MM.1S (cell line): ENCODE measurements at regions not wholly inside any gene's neighbourhood (a gene's known extent, or its start where the extent isn't known, plus 50 kb on each side); places are given as distances from the start of the nearest gene placed in this dataset.

Experiments
- DNase-seq: peaks from one replicate; pipeline ENCODE4 v3.0.0-alpha.2; 2015
- H2AFZ ChIP-seq: fragments of 300-600 bp; sonication (generic); 2 replicates; pipeline ENCODE4 v1.6.0; 2016; ENCODE audit warnings: antibody characterized with exemption, low read length
- H3F3A ChIP-seq: fragments of 300-600 bp; sonication (generic); 2 replicates; pipeline ENCODE4 v1.6.1; 2016; ENCODE audit warnings: mild to moderate bottlenecking, antibody characterized with exemption, low read length, moderate library complexity, mixed read lengths; ENCODE audit not compliant: insufficient read depth
- H3K27ac ChIP-seq: fragments of 300-600 bp; sonication (generic); 2 replicates; pipeline ENCODE4 v1.5.1; 2016; ENCODE audit warnings: mild to moderate bottlenecking, low read length
- H3K27me3 ChIP-seq: fragments of 300-600 bp; sonication (generic); replicated peaks from 2 replicates; pipeline ENCODE4 v1.6.0; 2016; ENCODE audit warnings: low read length; ENCODE audit not compliant: insufficient read depth
- H3K36me3 ChIP-seq: fragments of 300-600 bp; sonication (generic); replicated peaks from 2 replicates; pipeline ENCODE4 v1.6.1; 2016; ENCODE audit warnings: mild to moderate bottlenecking, low read length, mixed read lengths; ENCODE audit not compliant: insufficient read depth
- H3K4me1 ChIP-seq: fragments of 300-600 bp; sonication (generic); 2 replicates; pipeline ENCODE4 v1.6.1; 2016; ENCODE audit warnings: low read length, mixed read lengths
- H3K4me2 ChIP-seq: fragments of 300-600 bp; sonication (generic); 2 replicates; pipeline ENCODE4 v1.6.0; 2016; ENCODE audit warnings: low read depth, low read length
- H3K4me3 ChIP-seq: fragments of 300-600 bp; sonication (generic); 2 replicates; pipeline ENCODE4 v1.5.1; 2016; ENCODE audit warnings: low read length, mixed read lengths
- H3K79me2 ChIP-seq: fragments of 300-600 bp; sonication (generic); 2 replicates; pipeline ENCODE4 v1.6.1; 2016; ENCODE audit warnings: mixed run types, low read length, mixed read lengths
- H3K9ac ChIP-seq: fragments of 300-600 bp; sonication (generic); 2 replicates; pipeline ENCODE4 v1.6.1; 2016; ENCODE audit warnings: low read length, mixed read lengths
- H3K9me2 ChIP-seq: fragments of 300-600 bp; sonication (generic); replicated peaks from 2 replicates; pipeline ENCODE4 v1.6.1; 2016; ENCODE audit warnings: mild to moderate bottlenecking, low read length, mixed read lengths; ENCODE audit not compliant: insufficient read depth
- H3K9me3 ChIP-seq: fragments of 300-600 bp; sonication (generic); replicated peaks from 2 replicates; pipeline ENCODE4 v1.6.1; 2016; ENCODE audit warnings: mild to moderate bottlenecking, low read length, mixed read lengths; ENCODE audit not compliant: insufficient read depth
- H4K20me1 ChIP-seq: fragments of 300-600 bp; sonication (generic); 2 replicates; pipeline ENCODE4 v1.6.1; 2016; ENCODE audit warnings: mild to moderate bottlenecking, low read length, moderate library complexity, mixed read lengths; ENCODE audit not compliant: insufficient read depth
- EZH2 ChIP-seq: fragments of 300-600 bp; sonication (generic); optimal IDR thresholded peaks from 2 replicates; pipeline ENCODE3; 2017; ENCODE audit warnings: low read depth, mild to moderate bottlenecking, antibody characterized with exemption, low read length, mixed read lengths
- EZH2phosphoT487 ChIP-seq: fragments of 300-600 bp; sonication (generic); IDR thresholded peaks from 2 replicates; pipeline ENCODE4 v1.6.1; 2018; ENCODE audit warnings: antibody characterized with exemption, low read length
- TF ChIP-seq, protein P1 (sequence below): fragments of 300-600 bp; sonication (generic); IDR thresholded peaks from 2 replicates; pipeline ENCODE4 v1.5.1; 2016; ENCODE audit warnings: antibody characterized with exemption, low read length, mixed read lengths

DNA sequence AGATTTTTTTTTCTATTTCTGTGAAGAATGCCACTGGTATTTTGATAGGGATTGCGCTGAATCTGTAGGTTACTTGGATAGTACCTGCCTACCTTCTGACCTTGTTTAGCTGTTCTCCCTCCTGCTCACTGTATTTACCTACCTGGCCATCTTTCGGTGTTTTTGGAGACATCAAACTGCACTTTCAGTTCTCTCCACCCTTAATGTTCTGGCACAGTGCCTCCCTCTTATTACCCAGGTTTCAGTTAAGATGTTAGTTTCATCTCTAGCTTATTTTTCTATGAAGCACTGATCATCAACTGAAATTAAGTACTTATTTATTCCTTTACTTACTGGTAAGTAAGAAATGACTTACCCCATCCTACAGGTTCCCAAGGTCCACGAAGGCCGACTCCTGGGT lies 74.4 kb upstream of the KLHL25 start:
- peak overlapping the region; percentile 43; the same call in 1 of the 2 replicates for H2AFZ ChIP-seq
- no peak for TF ChIP-seq EZH2
- TF ChIP-seq EZH2phosphoT487, result no peak
- TF ChIP-seq, protein P1, sequence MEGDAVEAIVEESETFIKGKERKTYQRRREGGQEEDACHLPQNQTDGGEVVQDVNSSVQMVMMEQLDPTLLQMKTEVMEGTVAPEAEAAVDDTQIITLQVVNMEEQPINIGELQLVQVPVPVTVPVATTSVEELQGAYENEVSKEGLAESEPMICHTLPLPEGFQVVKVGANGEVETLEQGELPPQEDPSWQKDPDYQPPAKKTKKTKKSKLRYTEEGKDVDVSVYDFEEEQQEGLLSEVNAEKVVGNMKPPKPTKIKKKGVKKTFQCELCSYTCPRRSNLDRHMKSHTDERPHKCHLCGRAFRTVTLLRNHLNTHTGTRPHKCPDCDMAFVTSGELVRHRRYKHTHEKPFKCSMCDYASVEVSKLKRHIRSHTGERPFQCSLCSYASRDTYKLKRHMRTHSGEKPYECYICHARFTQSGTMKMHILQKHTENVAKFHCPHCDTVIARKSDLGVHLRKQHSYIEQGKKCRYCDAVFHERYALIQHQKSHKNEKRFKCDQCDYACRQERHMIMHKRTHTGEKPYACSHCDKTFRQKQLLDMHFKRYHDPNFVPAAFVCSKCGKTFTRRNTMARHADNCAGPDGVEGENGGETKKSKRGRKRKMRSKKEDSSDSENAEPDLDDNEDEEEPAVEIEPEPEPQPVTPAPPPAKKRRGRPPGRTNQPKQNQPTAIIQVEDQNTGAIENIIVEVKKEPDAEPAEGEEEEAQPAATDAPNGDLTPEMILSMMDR, result no peak
- H3K4me1 ChIP-seq, result peaks cover 11% of the 10 kb centered on the region
- H3F3A ChIP-seq, result peaks cover 4% of the 10 kb centered on the region; the same call in 1 of the 2 replicates
- DNase-seq, result peak; percentile 54
- no peak overlapping the region for H3K27ac ChIP-seq
- H3K9me2 ChIP-seq, result no peaks in the 10 kb centered on the region
- H3K79me2 ChIP-seq, result no peaks in the 10 kb centered on the region
- no peaks in the 10 kb centered on the region for H3K9me3 ChIP-seq
- peak overlapping the region; percentile 45 for H3K4me2 ChIP-seq
- H3K27me3 ChIP-seq, result no peaks in the 10 kb centered on the region
- H4K20me1 ChIP-seq, result no peaks in the 10 kb centered on the region
- no peaks in the 10 kb centered on the region for H3K36me3 ChIP-seq
- H3K4me3 ChIP-seq, result no peak overlapping the region
- H3K9ac ChIP-seq, result no peak overlapping the region

DNA sequence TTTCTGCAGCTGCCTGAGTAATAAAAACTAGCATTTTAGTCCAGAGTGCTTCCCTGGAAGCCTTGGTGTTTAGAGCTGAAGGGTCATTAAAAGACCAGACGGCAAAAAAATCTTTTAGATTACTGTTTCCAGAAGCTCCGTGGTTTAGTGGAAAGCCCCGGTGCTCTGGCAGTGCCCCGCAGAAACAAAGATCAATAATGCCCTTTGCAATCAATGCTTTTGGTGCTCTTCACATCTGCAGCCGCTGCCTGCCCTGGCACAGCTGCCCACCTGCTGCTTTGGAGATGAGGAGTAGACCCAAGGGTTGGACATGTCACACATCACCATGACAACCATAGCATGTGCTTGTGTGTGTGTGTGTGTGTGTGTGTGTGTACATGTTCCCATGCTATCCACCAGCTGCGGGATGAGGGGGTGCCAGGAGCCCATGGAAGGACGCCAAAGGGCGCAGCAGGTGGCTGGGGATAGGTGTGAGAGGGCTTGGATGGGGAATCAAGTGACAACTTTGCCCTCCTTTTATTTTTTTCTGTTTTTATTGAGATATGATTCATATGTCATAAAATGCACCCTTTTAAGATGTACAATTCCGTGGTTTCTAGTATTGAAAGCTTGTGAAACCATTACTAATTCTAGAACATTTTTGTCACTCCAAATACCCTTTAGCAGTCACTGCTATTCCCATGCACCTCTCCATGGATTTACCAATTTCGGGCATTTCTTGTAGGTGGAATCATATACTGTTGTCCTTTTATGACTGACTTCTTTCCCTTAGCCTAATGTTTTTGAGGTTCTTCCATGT lies 75.7 kb upstream of the KLHL25 start:
- H3K27ac ChIP-seq, result no peak overlapping the region
- no peak overlapping the region for H3K4me3 ChIP-seq
- H3K9me2 ChIP-seq, result no peaks in the 10 kb centered on the region
- H3K27me3 ChIP-seq, result no peaks in the 10 kb centered on the region
- H3K4me2 ChIP-seq, result no peak overlapping the region
- H3K79me2 ChIP-seq, result no peaks in the 10 kb centered on the region
- no peak overlapping the region for H2AFZ ChIP-seq
- H3K9me3 ChIP-seq, result no peaks in the 10 kb centered on the region
- H4K20me1 ChIP-seq, result no peaks in the 10 kb centered on the region
- peaks cover 4% of the 10 kb centered on the region; the same call in 1 of the 2 replicates for H3F3A ChIP-seq
- no peak for TF ChIP-seq EZH2phosphoT487
- no peak for TF ChIP-seq EZH2
- TF ChIP-seq, protein P1, result no peak
- H3K9ac ChIP-seq, result no peak overlapping the region
- DNase-seq, result no peak
- H3K36me3 ChIP-seq, result no peaks in the 10 kb centered on the region
- H3K4me1 ChIP-seq, result peaks cover 11% of the 10 kb centered on the region

DNA sequence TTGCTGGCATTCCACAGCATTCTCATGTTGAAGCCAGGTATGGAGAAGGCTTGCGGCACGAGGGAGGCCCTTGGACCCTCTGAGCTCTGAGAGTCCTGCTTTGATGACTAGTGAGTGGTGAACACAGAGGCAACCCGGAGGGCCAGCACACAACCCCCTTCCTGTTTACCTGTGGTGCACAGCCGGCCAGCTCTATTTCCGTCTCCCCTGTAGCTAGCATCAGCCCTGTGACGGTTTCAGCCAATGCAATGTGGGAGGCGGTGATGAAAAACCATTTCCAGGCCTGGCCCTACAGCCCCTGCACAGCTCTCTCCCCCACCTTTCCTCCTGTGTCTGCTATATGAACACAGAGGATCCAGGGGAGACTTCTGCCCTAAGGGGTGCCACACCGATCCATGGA lies 76.8 kb upstream of the KLHL25 start:
- no peaks in the 10 kb centered on the region for H4K20me1 ChIP-seq
- no peak overlapping the region for H3K27ac ChIP-seq
- peaks cover 11% of the 10 kb centered on the region for H3K4me1 ChIP-seq
- H3K27me3 ChIP-seq, result no peaks in the 10 kb centered on the region
- no peak overlapping the region for H3K4me3 ChIP-seq
- no peaks in the 10 kb centered on the region for H3K79me2 ChIP-seq
- H3K9me2 ChIP-seq, result no peaks in the 10 kb centered on the region
- H3K9me3 ChIP-seq, result no peaks in the 10 kb centered on the region
- TF ChIP-seq EZH2phosphoT487, result no peak
- TF ChIP-seq, protein P1, result no peak
- TF ChIP-seq EZH2, result no peak
- no peaks in the 10 kb centered on the region for H3K36me3 ChIP-seq
- no peak overlapping the region for H3K9ac ChIP-seq
- DNase-seq, result no peak
- H3K4me2 ChIP-seq, result no peak overlapping the region
- H2AFZ ChIP-seq, result no peak overlapping the region
- peaks cover 4% of the 10 kb centered on the region; the same call in 1 of the 2 replicates for H3F3A ChIP-seq
